ENCODE measurements at regions not wholly inside any gene's neighbourhood (a gene's known extent, or its start where the extent isn't known, plus 50 kb on each side); places are given as distances from the start of the nearest gene placed in this dataset.

GRCh38 chr18:64991102-64991501, 759.7 kb upstream of the CDH7 start:
- DNase-seq (ENCODE audit: low spot score): no peak

GRCh38 chr18:64986906-64987495, 763.8 kb upstream of the CDH7 start:
- DNase-seq (ENCODE audit: low spot score): no peak

GRCh38 chr18:64983497-64984238, 767.1 kb upstream of the CDH7 start:
- no peak for DNase-seq (ENCODE audit: low spot score)

- DNase-seq (ENCODE audit: low spot score): no peak
Observed at GRCh38 chr18:64982414-64983055, 768.3 kb upstream of the CDH7 start.

- DNase-seq (ENCODE audit: low spot score): no peak
Observed at GRCh38 chr18:64981915-64982314, 768.9 kb upstream of the CDH7 start.

- no peak for DNase-seq (ENCODE audit: low spot score)
Observed at GRCh38 chr18:64979791-64980190, 771.0 kb upstream of the CDH7 start.

GRCh38 chr18:64974391-64975125, 776.3 kb upstream of the CDH7 start:
- no peak for DNase-seq (ENCODE audit: low spot score)

GRCh38 chr18:64972545-64972944, 778.3 kb upstream of the CDH7 start:
- no peak for DNase-seq (ENCODE audit: low spot score)

GRCh38 chr18:64966667-64967066, 784.1 kb upstream of the CDH7 start:
- DNase-seq (ENCODE audit: low spot score): no peak

- DNase-seq (ENCODE audit: low spot score): no peak
Observed at GRCh38 chr18:64956465-64956864, 794.3 kb upstream of the CDH7 start.

GRCh38 chr18:64949885-64950284, 800.9 kb upstream of the CDH7 start:
- DNase-seq (ENCODE audit: low spot score): no peak

GRCh38 chr18:64936671-64937070, 787.8 kb upstream of the LINC00305 start:
- no peak for DNase-seq (ENCODE audit: low spot score)

GRCh38 chr18:64929036-64929435, 780.1 kb upstream of the LINC00305 start:
- no peak for DNase-seq (ENCODE audit: low spot score)

GRCh38 chr18:64919971-64920570, 771.2 kb upstream of the LINC00305 start:
- no peak for DNase-seq (ENCODE audit: low spot score)

- no peak for DNase-seq (ENCODE audit: low spot score)
Observed at GRCh38 chr18:64918851-64919250, 770.0 kb upstream of the LINC00305 start.

GRCh38 chr18:64893349-64893748, 744.5 kb upstream of the LINC00305 start:
- no peak for DNase-seq (ENCODE audit: low spot score)

- no peak for DNase-seq (ENCODE audit: low spot score)
Observed at GRCh38 chr18:64888956-64889355, 740.1 kb upstream of the LINC00305 start.

GRCh38 chr18:64886995-64887394, 738.1 kb upstream of the LINC00305 start:
- no peak for DNase-seq (ENCODE audit: low spot score)

- no peak for DNase-seq (ENCODE audit: low spot score)
Observed at GRCh38 chr18:64882896-64883295, 734.0 kb upstream of the LINC00305 start.

- DNase-seq (ENCODE audit: low spot score): no peak
Observed at GRCh38 chr18:64876833-64877232, 727.9 kb upstream of the LINC00305 start.

GRCh38 chr18:64872710-64873458, 724.0 kb upstream of the LINC00305 start:
- no peak for DNase-seq (ENCODE audit: low spot score)

GRCh38 chr18:64854112-64854511, 705.2 kb upstream of the LINC00305 start:
- no peak for DNase-seq (ENCODE audit: low spot score)

All from AG08395 (cell line).